ENCODE measurements at regions not wholly inside any gene's neighbourhood (a gene's known extent, or its start where the extent isn't known, plus 50 kb on each side); places are given as distances from the start of the nearest gene placed in this dataset.
A peak's percentile ranks its signal among the peaks of the same experiment; 100 is the strongest.

GRCh38 chr4:162837241-162837640 is 329.4 kb downstream of the NAF1 start:
- TF ChIP-seq ZFX (IDR thresholded peaks at IDR 0.05), result no peak
- TF ChIP-seq CTCF (conservative IDR thresholded peaks at IDR 0.05), result peak; percentile 31
